GM23248 (cell line): ENCODE measurements at regions not wholly inside any gene's neighbourhood (a gene's known extent, or its start where the extent isn't known, plus 50 kb on each side); places are given as distances from the start of the nearest gene placed in this dataset.

Source experiments
- DNase-seq: peaks from one replicate; pipeline ENCODE4 v3.0.0-alpha.2; 2015
- H2AFZ ChIP-seq: fragments of 200-600 bp; sonication (generic); 2 replicates; pipeline ENCODE4 v1.6.1; 2016; ENCODE audit warnings: antibody characterized with exemption
- H3F3A ChIP-seq: fragments of 200-600 bp; sonication (generic); 2 replicates; pipeline ENCODE4 v1.6.1; 2016; ENCODE audit warnings: mild to moderate bottlenecking, antibody characterized with exemption, mixed run types; ENCODE audit not compliant: insufficient read depth
- H3K27ac ChIP-seq: fragments of 200-600 bp; sonication (generic); 2 replicates; pipeline ENCODE4 v1.5.1; 2016; ENCODE audit warnings: mild to moderate bottlenecking
- H3K27me3 ChIP-seq: fragments of 200-600 bp; sonication (generic); replicated peaks from 2 replicates; pipeline ENCODE4 v1.6.1; 2016; ENCODE audit warnings: mild to moderate bottlenecking; ENCODE audit not compliant: insufficient read depth
- H3K36me3 ChIP-seq: fragments of 200-600 bp; sonication (generic); 2 replicates; pipeline ENCODE4 v1.6.1; 2016; ENCODE audit warnings: low read depth, mild to moderate bottlenecking
- H3K4me1 ChIP-seq: fragments of 200-600 bp; sonication (generic); 2 replicates; pipeline ENCODE4 v1.6.1; 2016; ENCODE audit warnings: mild to moderate bottlenecking; ENCODE audit not compliant: insufficient read depth
- H3K4me2 ChIP-seq: fragments of 200-600 bp; sonication (generic); one replicate; pipeline ENCODE4 v1.6.1; 2016; ENCODE audit warnings: mild to moderate bottlenecking; ENCODE audit not compliant: unreplicated experiment
- H3K4me3 ChIP-seq: fragments of 200-600 bp; sonication (generic); 2 replicates; pipeline ENCODE4 v1.5.1; 2016; ENCODE audit warnings: mild to moderate bottlenecking
- H3K79me2 ChIP-seq: fragments of 200-600 bp; sonication (generic); 2 replicates; pipeline ENCODE4 v1.6.1; 2016; ENCODE audit warnings: mild to moderate bottlenecking; ENCODE audit not compliant: insufficient read depth
- H3K9ac ChIP-seq: fragments of 200-600 bp; sonication (generic); 2 replicates; pipeline ENCODE4 v1.6.1; 2016; ENCODE audit warnings: mild to moderate bottlenecking
- H3K9me2 ChIP-seq: fragments of 200-600 bp; sonication (generic); 2 replicates; pipeline ENCODE4 v1.6.1; 2016; ENCODE audit warnings: mixed run types, mild to moderate bottlenecking, moderate library complexity; ENCODE audit not compliant: insufficient read depth
- H3K9me3 ChIP-seq: fragments of 200-600 bp; sonication (generic); one replicate; pipeline ENCODE4 v1.6.1; 2017; ENCODE audit warnings: low read depth
- H4K20me1 ChIP-seq: fragments of 200-600 bp; sonication (generic); 2 replicates; pipeline ENCODE4 v1.6.0; 2016; ENCODE audit not compliant: insufficient read depth
- EZH2 ChIP-seq: fragments of 200-600 bp; sonication (generic); IDR thresholded peaks from 2 replicates; pipeline ENCODE4 v1.6.1; 2018; ENCODE audit warnings: antibody characterized with exemption, mild to moderate bottlenecking; ENCODE audit not compliant: insufficient read depth, poor library complexity, severe bottlenecking
- EZH2phosphoT487 ChIP-seq: fragments of 200-600 bp; sonication (generic); IDR thresholded peaks from 2 replicates; pipeline ENCODE4 v1.6.1; 2018; ENCODE audit warnings: antibody characterized with exemption, moderate library complexity, mild to moderate bottlenecking, low read depth; ENCODE audit not compliant: insufficient read depth
- WGBS, 2 experiments: methylation state at CpG; one replicate each; pipeline ENCODE4 v1.1.6; 2015 to 2017; ENCODE audit warnings: low lambda C conversion rate in 2 of 2, low coverage in 1 of 2; ENCODE audit errors: missing lambda C conversion rate in 2 of 2; 5-methylcytosine and 5-hydroxymethylcytosine counted together
- in situ Hi-C: fragments of 300-500 bp; cut with MboI; formaldehyde crosslinking; loops from 2 replicates; pipeline ENCODE4 v1.15.0; 2020

DNA sequence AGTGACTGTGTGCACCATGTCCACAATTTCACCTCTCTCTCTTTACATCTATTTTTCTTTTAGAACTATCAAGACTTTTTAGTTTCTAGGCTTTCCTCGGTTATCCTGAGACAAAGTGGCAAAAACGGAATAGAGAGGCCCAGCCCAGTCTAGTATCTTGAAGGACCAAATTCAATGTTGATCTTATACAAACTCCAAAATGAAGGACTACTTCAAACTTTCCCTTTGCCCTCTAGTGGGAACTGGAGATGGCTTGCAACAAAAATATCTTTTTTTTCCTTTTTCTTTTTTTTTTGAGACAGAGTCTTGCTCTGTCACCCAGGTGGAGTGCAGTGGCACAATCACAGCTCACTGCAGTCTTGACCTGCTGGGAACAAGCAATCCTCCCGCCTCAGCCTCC, 338.5 kb upstream of the UMPS start:
- Histone ChIP-seq H3K36me3 (no peaks in the 10 kb centered on the region), H3K4me1 (no peaks in the 10 kb centered on the region), H3K9me3 (no peaks in the 10 kb centered on the region), H2AFZ (no peak overlapping the region), H3K4me2 (no peak overlapping the region), H3K27ac (no peak overlapping the region), H3K4me3 (no peak overlapping the region), H3K9ac (no peak overlapping the region), H4K20me1 (no peaks in the 10 kb centered on the region), H3K79me2 (no peaks in the 10 kb centered on the region), H3K27me3 (peaks cover 10% of the 10 kb centered on the region; the same call in 1 of the 2 replicates), H3F3A (no peaks in the 10 kb centered on the region), H3K9me2 (no peaks in the 10 kb centered on the region)
- DNase-seq, result peak; percentile 7
- 50 to 55% methylated on average over 3 of the region's 3 CpGs for WGBS, 2 experiments
- in situ Hi-C loops, result no loop called here
- TF ChIP-seq EZH2phosphoT487 (no peak), EZH2 (no peak)

DNA sequence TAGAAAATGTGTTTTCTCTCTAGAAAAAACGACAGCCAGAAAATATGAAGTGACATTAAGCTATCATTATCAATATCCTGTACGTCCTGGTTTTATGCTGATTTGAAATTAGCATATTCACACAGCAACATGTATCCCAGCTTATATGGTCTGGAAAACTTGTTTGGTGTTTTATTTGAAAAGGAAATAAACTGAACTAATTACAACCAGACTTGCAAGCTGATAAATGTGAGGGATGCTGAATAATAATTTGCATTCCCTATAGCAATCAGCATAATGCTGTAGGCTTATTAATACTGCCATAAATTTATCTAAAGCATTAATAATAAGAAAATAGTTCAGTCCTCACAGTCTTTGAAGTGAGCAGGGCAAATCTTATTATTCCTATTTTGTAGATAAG, 336.9 kb upstream of the UMPS start:
- Histone ChIP-seq H3K27ac (no peak overlapping the region), H3K4me1 (no peaks in the 10 kb centered on the region), H3K4me3 (no peak overlapping the region), H3K9me3 (no peaks in the 10 kb centered on the region), H3K27me3 (peaks cover 7% of the 10 kb centered on the region; the same call in 1 of the 2 replicates), H3K4me2 (no peak overlapping the region), H3K79me2 (no peaks in the 10 kb centered on the region), H2AFZ (no peak overlapping the region), H3K36me3 (no peaks in the 10 kb centered on the region), H3F3A (no peaks in the 10 kb centered on the region), H4K20me1 (no peaks in the 10 kb centered on the region), H3K9ac (no peak overlapping the region), H3K9me2 (no peaks in the 10 kb centered on the region)
- WGBS, 2 experiments, result 10% methylated on average over 2 of the region's 2 CpGs
- in situ Hi-C loops, result no loop called here
- TF ChIP-seq EZH2phosphoT487, result no peak
- TF ChIP-seq EZH2, result no peak
- no peak for DNase-seq

- Histone ChIP-seq H3K4me2 (no peak overlapping the region), H3K9me2 (no peaks in the 10 kb centered on the region), H3K4me3 (no peak overlapping the region), H3K4me1 (no peaks in the 10 kb centered on the region), H3K27ac (no peak overlapping the region), H3F3A (no peaks in the 10 kb centered on the region), H3K79me2 (no peaks in the 10 kb centered on the region), H3K9me3 (no peaks in the 10 kb centered on the region), H2AFZ (no peak overlapping the region), H4K20me1 (no peaks in the 10 kb centered on the region), H3K36me3 (no peaks in the 10 kb centered on the region), H3K9ac (no peak overlapping the region), H3K27me3 (peaks cover 3% of the 10 kb centered on the region; the same call in 1 of the 2 replicates)
- 74 to 84% methylated on average over 8 of the region's 8 CpGs for WGBS, 2 experiments
- in situ Hi-C loops, result no loop called here
- no peak for DNase-seq
- TF ChIP-seq EZH2 (no peak), EZH2phosphoT487 (no peak)
Measured at GRCh38 chr3:124395162-124395561, 335.1 kb upstream of the UMPS start.

DNA sequence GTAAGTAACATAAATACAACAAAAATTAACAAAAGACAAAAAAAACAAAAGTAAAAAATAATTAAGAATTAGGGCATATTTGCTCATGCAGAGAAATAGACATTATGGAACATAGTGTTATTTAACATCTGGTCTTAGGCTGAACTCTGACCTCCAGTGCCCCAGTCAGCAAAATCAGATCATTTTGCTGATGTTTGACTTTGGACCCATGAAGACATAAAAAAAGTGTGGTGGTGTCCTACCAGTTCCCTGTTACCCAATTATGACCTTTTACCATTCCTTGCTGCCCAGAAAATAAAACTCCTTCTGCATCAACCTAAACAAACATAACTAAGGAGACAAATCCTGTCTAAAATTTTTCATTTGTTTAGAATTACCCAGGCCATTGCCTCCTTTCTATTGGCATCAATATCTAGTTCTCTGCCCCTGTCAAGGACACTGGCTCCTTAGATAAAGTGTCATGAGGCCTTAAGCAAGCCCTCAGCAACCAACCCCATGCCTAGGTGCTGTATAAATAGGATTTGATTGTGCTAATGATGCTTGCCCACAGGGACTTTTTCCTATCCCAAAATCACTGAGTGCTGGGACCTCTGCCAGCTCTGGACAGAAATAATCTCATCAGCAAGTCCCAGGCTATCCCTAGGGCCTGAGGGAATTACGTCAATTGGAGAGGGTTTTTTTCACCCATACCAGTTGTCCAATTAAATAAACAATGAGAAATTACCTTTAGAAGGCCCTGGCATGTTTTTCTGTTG, 334.5 kb upstream of the UMPS start:
- H3K27ac ChIP-seq, result no peak overlapping the region
- WGBS, 2 experiments, result 47 to 52% methylated on average over 1 of the region's 1 CpG
- DNase-seq, result no peak
- no peaks in the 10 kb centered on the region for H3K79me2 ChIP-seq
- no peaks in the 10 kb centered on the region for H4K20me1 ChIP-seq
- no peaks in the 10 kb centered on the region for H3K9me3 ChIP-seq
- H3K9ac ChIP-seq, result no peak overlapping the region
- H3K4me3 ChIP-seq, result no peak overlapping the region
- no peaks in the 10 kb centered on the region for H3K36me3 ChIP-seq
- in situ Hi-C loops, result no loop called here
- H3K4me1 ChIP-seq, result no peaks in the 10 kb centered on the region
- no peaks in the 10 kb centered on the region for H3F3A ChIP-seq
- TF ChIP-seq EZH2phosphoT487 (no peak), EZH2 (no peak)
- H3K9me2 ChIP-seq, result no peaks in the 10 kb centered on the region
- H2AFZ ChIP-seq, result no peak overlapping the region
- no peak overlapping the region for H3K4me2 ChIP-seq
- no peaks in the 10 kb centered on the region for H3K27me3 ChIP-seq
